ENCODE measurements at regions not wholly inside any gene's neighbourhood (a gene's known extent, or its start where the extent isn't known, plus 50 kb on each side); places are given as distances from the start of the nearest gene placed in this dataset.

DNA sequence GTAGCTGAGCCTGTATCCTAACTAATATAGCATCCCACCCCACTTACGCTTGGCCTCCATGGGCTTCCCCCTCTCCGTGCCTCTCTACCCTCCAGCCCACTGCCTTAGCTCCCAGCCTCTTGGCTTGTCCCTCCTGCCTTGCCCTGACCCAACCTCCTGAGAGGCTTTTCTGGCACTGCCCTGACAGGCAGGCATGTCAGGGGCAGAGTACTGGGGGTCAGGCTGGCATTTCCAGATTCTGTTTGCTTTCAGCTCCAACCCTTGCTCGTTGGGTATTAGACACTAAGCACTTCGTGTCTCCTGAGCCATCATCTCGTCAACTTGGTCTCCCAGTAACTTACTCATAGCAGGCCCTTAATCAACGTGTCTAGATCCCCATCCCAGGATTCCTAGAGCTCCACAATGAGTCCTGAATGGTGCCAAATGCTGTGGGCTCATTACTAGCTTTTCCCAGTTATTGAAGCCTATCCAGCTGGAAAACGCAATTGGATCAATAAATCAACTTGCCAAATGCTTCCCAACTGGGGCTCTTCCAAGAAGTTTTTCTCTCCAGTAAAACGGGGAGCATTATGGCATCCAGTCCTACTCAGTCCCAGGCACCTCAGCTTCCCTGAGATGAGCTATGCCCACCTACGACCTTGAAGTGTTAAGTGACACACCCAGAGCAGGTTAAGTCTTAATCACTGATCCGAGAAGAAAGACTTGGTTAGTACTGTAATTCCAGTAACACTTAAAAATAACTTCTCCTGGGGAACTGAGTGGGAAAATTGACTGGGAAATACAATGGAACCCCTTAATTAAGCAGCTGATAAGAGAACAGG lies 78.5 kb upstream of the DLG1 start:
- ChIA-PET POLR2A (no interaction called here), CTCF (interaction anchor here (0.7 to 1.8 kb wide), 2 partner anchors 13 to 120 kb away, joined by 3 to 5 read pairs; no protein-coding TSS in a partner anchor), RAD21 (ENCODE audit: unreplicated experiment) (no interaction called here), SMC1A (ENCODE audit: uncharacterized antibody, unreplicated experiment) (interaction anchor here (1.8 kb wide), 1 partner anchor 9 kb away, joined by 7 read pairs; no protein-coding TSS in a partner anchor)
- BruUV-seq (replicated peaks) = no TSS peak
- Histone ChIP-seq H3K27me3 (replicated peaks in 1 of 2; ENCODE audit: control insufficient read depth in 2 of 2, insufficient read depth in 2 of 2, low read length in 1 of 2) (no peaks in the 10 kb centered on the region), H3K79me2 (ENCODE audit: control insufficient read depth, insufficient read depth, low read length) (no peaks in the 10 kb centered on the region), H3K4me3 (no peak overlapping the region), H3K4me1 (ENCODE audit: control insufficient read depth, insufficient read depth, low read length) (peaks cover 10% of the 10 kb centered on the region), H3K9ac (ENCODE audit: control insufficient read depth, insufficient read depth, low read length) (no peak overlapping the region), H4K20me1 (ENCODE audit: control insufficient read depth, insufficient read depth) (no peaks in the 10 kb centered on the region), H3K27ac (ENCODE audit: control insufficient read depth, insufficient read depth) (no peak overlapping the region), H3K9me3 (replicated peaks; ENCODE audit: control insufficient read depth, insufficient read depth, low read length) (no peaks in the 10 kb centered on the region), H3K4me2 (ENCODE audit: control insufficient read depth, insufficient read depth) (no peak overlapping the region), H2AFZ (ENCODE audit: control insufficient read depth, low read depth, low read length) (no peak overlapping the region), H3K36me3 (ENCODE audit: control insufficient read depth in 2 of 2, insufficient read depth in 2 of 2, low read length in 1 of 2) (no peaks in the 10 kb centered on the region)
- FAIRE-seq (no peak), ATAC-seq (no peak), DNase-seq (ENCODE audit: low read depth, low spot score) (no peak)
- WGBS (ENCODE audit: insufficient coverage, insufficient replicate concordance, low lambda C conversion rate, missing lambda C conversion rate) = 41% methylated on average over 10 of the region's 10 CpGs
- intact Hi-C loops (cut with micrococcal nuclease; ENCODE audit: unreplicated experiment) = no loop called here
- in situ Hi-C loops (cut with MboI) = no loop called here
- TF ChIP-seq NFIC (IDR thresholded peaks at IDR 0.05; ENCODE audit: low read depth, low read length) (no peak), FOXM1 (IDR thresholded peaks at IDR 0.05; ENCODE audit: low read depth, low read length) (no peak), RUNX3 (IDR thresholded peaks at IDR 0.05; ENCODE audit: low read length) (no peak), MTA2 (IDR thresholded peaks at IDR 0.05; ENCODE audit: low read depth) (no peak), CBX3 (IDR thresholded peaks at IDR 0.05; ENCODE audit: borderline replicate concordance, low read depth) (no peak), ASH2L (IDR thresholded peaks at IDR 0.05; ENCODE audit: borderline replicate concordance, low read depth) (no peak), RELA (IDR thresholded peaks at IDR 0.05; ENCODE audit: borderline replicate concordance, partially characterized antibody) (no peak), STAT3 (IDR thresholded peaks at IDR 0.05; ENCODE audit: low read depth, low read length) (no peak), MEF2A (IDR thresholded peaks at IDR 0.05; ENCODE audit: insufficient read depth, low read depth, low read length) (no peak), EZH2 (IDR thresholded peaks at IDR 0.05; ENCODE audit: borderline replicate concordance, control insufficient read depth, low read depth, low read length) (no peak), E2F8 (IDR thresholded peaks at IDR 0.05; ENCODE audit: low read depth, partially characterized antibody) (no peak), IKZF2 (IDR thresholded peaks at IDR 0.05) (no peak)
- TF ChIP-seq, protein P1, sequence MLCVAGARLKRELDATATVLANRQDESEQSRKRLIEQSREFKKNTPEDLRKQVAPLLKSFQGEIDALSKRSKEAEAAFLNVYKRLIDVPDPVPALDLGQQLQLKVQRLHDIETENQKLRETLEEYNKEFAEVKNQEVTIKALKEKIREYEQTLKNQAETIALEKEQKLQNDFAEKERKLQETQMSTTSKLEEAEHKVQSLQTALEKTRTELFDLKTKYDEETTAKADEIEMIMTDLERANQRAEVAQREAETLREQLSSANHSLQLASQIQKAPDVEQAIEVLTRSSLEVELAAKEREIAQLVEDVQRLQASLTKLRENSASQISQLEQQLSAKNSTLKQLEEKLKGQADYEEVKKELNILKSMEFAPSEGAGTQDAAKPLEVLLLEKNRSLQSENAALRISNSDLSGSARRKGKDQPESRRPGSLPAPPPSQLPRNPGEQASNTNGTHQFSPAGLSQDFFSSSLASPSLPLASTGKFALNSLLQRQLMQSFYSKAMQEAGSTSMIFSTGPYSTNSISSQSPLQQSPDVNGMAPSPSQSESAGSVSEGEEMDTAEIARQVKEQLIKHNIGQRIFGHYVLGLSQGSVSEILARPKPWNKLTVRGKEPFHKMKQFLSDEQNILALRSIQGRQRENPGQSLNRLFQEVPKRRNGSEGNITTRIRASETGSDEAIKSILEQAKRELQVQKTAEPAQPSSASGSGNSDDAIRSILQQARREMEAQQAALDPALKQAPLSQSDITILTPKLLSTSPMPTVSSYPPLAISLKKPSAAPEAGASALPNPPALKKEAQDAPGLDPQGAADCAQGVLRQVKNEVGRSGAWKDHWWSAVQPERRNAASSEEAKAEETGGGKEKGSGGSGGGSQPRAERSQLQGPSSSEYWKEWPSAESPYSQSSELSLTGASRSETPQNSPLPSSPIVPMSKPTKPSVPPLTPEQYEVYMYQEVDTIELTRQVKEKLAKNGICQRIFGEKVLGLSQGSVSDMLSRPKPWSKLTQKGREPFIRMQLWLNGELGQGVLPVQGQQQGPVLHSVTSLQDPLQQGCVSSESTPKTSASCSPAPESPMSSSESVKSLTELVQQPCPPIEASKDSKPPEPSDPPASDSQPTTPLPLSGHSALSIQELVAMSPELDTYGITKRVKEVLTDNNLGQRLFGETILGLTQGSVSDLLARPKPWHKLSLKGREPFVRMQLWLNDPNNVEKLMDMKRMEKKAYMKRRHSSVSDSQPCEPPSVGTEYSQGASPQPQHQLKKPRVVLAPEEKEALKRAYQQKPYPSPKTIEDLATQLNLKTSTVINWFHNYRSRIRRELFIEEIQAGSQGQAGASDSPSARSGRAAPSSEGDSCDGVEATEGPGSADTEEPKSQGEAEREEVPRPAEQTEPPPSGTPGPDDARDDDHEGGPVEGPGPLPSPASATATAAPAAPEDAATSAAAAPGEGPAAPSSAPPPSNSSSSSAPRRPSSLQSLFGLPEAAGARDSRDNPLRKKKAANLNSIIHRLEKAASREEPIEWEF (IDR thresholded peaks at IDR 0.05; ENCODE audit: insufficient replicate concordance, low read depth, low read length) = no peak

Data from GM12878 (cell line).